HEK293 (cell line): ENCODE measurements at regions not wholly inside any gene's neighbourhood (a gene's known extent, or its start where the extent isn't known, plus 50 kb on each side); places are given as distances from the start of the nearest gene placed in this dataset.

Source experiments
- ZNF292 ChIP-seq: fragments of 450-650 bp; formaldehyde crosslinking; IDR thresholded peaks from 2 replicates; pipeline ENCODE4 v1.5.1; 2016; ENCODE audit warnings: low read depth, missing biosample characterization, missing genetic modification characterization, borderline replicate concordance
- ZNF510 ChIP-seq: fragments of 450-650 bp; formaldehyde crosslinking; IDR thresholded peaks from 2 replicates; pipeline ENCODE4 v1.5.1; 2018; ENCODE audit warnings: mild to moderate bottlenecking, missing genetic modification characterization, missing biosample characterization; ENCODE audit not compliant: insufficient replicate concordance
- TF ChIP-seq, protein P1 (sequence below): fragments of 450-650 bp; formaldehyde crosslinking; IDR thresholded peaks from 2 replicates; pipeline ENCODE4 v1.5.1; 2016; ENCODE audit warnings: missing biosample characterization, missing genetic modification characterization

DNA sequence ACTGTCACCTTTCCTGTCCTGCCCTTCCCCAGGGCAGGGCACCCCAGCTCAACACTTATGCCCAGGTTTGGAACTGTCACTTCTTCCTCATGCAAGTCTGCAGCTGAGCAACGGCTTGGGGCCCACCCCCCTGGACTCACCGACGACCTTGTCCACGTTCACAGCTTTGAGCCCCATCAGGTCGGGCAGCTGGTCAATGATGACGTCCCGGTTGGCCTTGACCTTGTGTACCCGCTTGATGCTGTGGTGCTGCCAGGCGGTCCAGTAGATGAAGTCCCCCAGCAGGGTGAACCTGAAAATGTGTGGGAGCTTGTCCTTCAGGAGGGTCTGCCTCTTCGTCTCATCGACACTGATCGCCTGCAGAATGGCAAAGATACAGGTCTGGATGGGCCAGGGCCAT, 135.0 kb downstream of the CRYBB2 start:
- TF ChIP-seq ZNF292 (tag by site-specific recombination) (no peak), ZNF510 (no peak)
- TF ChIP-seq, protein P1, sequence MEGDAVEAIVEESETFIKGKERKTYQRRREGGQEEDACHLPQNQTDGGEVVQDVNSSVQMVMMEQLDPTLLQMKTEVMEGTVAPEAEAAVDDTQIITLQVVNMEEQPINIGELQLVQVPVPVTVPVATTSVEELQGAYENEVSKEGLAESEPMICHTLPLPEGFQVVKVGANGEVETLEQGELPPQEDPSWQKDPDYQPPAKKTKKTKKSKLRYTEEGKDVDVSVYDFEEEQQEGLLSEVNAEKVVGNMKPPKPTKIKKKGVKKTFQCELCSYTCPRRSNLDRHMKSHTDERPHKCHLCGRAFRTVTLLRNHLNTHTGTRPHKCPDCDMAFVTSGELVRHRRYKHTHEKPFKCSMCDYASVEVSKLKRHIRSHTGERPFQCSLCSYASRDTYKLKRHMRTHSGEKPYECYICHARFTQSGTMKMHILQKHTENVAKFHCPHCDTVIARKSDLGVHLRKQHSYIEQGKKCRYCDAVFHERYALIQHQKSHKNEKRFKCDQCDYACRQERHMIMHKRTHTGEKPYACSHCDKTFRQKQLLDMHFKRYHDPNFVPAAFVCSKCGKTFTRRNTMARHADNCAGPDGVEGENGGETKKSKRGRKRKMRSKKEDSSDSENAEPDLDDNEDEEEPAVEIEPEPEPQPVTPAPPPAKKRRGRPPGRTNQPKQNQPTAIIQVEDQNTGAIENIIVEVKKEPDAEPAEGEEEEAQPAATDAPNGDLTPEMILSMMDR = no peak
